HG03196 (cell line): ENCODE measurements at regions not wholly inside any gene's neighbourhood (a gene's known extent, or its start where the extent isn't known, plus 50 kb on each side); places are given as distances from the start of the nearest gene placed in this dataset.
"Not testable (repeated sequence)": the region's sequence is repeated elsewhere in the genome, so short reads cannot be mapped to it uniquely, and the experiment has no call there.

Experiments used
- ATAC-seq: cut with Tn5 transposase; IDR thresholded peaks from one replicate; pipeline ENCODE4 v1.9.1; 2021; ENCODE audit not compliant: unreplicated experiment

- not testable (repeated sequence) for ATAC-seq
These were observed 159.4 kb downstream of the SKIDA1 start for GRCh38 chr10:21366108-21366507.

DNA sequence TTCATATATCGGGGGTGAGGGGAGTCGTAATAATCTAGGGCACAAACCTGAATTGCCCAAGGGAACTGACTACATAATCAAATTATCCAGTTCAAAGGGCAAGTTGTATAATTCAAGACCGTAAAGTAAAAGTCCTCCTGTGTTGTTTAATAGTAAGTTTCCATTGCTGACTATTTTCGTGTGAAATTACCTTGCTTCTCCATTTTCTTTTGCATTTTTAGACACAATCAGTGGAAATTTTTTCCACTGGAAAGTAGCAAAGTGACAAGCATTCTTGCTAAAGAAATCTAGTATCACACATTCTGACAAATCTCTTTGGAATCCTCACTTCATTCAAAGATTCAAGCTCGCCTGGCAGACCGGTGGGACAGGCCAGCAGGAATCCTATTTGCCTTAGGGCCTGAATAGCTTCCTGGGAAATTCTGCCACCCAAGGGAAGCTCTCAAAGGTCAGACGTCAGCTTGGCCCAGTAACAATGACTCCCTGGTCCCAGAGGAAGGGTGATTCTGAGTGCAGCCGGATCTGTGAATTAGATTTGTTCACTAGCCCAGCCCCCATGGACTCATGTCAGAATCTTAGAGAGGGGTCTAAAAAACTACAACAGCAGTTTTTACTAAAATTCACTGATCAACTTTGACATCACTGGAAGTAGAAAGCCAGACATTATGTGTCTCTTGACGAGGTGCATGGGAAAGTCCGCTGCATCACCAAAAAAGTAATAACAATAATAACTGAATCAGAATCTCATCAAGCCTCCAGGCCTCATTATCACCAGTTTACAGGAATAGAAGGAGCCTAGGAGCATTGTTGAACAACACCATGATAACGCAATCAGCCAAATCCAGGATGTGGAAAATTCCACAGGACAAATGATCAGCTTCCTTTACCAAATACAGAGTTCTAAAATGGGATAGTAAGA lies 161.0 kb downstream of the SKIDA1 start:
- ATAC-seq: no peak

- ATAC-seq: no peak
These were observed 161.8 kb downstream of the SKIDA1 start for GRCh38 chr10:21363731-21364104.

DNA sequence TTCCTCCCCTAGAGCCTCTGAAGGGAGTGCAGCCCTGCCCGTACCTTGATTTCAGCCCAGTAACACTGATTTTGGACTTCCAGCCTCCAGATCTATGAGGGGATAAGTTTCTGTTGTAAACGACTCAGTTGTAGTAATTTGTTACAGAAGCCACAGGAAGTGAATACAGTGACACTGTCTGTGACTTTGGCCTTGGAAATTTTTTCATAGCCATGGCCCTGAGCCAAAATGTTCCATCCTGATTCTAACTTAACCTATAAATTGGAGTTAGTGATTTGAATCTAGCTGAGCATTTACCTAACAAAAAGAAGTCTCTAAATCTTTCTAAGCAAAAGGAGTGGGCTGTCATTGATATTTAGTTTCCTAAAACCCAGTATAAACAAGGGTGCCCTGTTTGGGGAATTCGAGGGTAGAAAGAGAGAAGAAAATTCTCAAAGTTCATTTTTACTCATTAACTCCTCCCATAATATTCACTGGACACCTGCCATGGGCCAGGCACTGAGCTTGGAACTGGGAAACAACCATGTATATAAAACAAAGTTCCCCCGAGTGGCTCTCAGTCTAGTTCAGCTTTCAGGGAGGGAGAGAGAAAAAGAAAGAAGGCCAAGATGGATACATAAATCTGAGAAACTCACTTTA lies 162.3 kb downstream of the SKIDA1 start:
- ATAC-seq: no peak

DNA sequence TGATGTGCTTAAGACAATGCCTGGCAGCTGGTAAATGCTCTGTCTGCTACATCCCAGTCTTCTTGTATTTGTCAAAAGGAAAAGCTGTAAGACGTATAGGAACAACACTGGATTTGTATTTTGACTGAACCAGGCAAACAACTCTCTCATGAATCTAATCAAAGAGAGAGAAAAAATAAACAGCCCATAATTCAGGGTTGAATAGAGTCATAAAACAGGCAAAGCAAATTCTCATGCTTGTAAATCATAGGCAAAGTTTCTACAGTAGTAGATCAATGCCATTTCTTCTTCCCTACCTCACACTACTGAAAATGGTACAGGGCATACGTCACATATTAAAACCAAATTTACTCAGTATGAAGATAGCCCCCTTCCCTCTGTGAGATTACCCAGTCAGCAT lies 166.3 kb downstream of the SKIDA1 start:
- ATAC-seq: no peak

DNA sequence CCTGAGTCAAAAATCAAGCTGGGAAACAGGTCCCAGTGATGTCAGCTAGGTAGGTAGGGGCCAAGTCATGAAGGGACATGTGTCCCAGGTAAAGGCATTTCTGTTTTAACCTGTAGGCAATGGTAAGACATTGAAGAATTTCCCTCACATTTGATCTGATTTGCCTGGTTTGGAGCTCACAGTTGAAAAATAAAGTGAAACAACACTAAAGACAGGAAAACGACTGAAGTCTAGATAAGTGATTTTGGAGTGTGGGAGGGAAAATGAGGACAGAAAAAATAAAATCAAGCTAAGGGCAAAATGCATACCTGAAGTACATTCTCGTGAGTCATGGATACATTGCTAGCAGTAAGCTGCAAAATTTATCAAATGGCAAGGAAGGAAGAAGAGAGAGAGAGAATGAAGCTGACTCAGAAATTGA lies 169.9 kb downstream of the SKIDA1 start:
- no peak for ATAC-seq

- ATAC-seq: no peak
These were observed 172.6 kb downstream of the SKIDA1 start for GRCh38 chr10:21352886-21353285.

- not testable (repeated sequence) for ATAC-seq
These were observed 173.9 kb downstream of the SKIDA1 start for GRCh38 chr10:21351594-21351993.

DNA sequence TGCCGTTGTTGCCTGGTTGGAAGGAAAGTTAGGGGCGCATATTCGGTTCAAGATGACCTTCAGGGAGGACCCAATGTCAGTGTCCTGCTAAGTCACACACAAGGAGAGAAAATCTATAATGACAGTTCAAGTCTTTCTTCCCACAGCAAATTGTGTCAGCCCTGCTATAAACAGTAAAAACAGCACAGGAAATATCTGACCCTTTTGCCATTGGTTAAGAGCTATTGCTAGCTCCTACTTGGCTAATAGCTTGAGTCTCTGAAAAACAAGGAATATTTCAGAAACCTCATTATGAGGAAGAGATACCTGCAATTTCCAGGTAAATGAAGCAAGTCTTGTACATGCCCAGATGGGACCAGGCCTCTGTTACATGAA lies 175.6 kb downstream of the SKIDA1 start:
- no peak for ATAC-seq

DNA sequence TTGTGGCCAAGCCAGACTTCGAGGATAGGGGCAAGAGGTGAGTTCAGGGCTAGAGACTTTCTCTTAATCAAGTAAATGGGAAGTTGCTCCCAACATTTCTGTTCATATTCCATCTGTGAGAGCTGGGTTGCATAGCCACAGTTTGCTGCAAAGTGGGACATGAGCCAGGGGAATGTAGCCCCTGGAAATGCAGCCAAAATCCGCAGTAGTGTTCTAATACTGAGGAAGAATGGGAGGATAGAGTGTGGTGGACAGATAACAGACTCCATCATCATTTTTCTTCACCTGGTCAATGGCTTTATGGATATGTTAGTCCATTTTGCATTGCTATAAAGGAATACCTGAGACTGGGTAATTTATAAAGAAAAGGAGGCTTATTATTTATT lies 177.7 kb downstream of the SKIDA1 start:
- ATAC-seq: no peak

GRCh38 chr10:21347043-21347784 lies 178.3 kb downstream of the SKIDA1 start:
- no peak for ATAC-seq

DNA sequence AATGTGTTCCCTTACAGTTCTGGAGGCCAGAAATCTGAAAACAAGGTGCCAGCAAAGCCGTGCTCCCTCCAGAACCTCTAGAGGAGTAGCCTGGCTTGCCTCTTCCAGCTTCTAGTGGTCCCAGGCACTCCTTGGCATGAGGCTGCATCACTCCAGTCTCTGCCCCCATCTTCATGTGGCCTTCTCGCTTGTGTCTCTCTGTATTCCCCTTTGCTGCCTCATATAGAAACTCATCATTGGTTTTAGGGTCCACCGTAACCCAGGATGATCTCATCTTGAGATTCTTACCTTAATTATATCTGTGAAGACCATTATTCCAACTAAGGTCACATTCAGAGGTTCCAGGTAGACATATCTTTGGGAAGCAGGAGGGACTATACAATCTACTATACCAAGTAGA lies 182.4 kb downstream of the SKIDA1 start:
- ATAC-seq: no peak

GRCh38 chr10:21342499-21342898 lies 183.0 kb downstream of the SKIDA1 start:
- ATAC-seq: not testable (repeated sequence)

GRCh38 chr10:21340331-21340730 lies 185.2 kb downstream of the SKIDA1 start:
- no peak for ATAC-seq

DNA sequence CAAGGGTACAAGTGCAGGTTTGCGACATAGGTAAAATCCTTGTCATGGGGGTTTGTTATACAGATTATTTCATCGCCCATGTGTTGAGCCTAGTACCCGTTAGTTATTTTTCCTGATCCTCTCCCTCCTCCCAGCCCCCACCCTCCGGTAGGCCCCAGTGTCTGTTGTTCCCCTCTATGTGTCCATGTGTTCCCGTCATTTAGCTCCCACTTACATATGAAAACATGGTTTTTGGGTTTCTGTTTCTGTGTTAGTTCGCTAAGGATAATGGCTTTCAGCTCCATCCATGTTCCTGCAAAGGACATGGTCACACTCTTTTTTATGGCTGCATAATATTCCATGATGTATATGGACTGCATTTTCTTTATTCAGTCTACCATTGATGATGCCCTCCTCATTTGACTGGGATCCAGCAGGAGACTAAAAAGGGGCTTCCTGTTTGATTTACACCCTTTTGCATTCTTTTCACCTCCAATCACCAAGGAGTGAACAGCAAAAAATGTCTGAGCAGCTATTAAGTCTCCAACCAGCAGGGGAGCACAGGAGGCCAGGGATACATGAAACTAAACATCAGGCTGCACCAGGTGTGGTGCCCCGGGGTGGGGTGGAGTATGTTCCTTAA lies 188.2 kb downstream of the SKIDA1 start:
- ATAC-seq: no peak

DNA sequence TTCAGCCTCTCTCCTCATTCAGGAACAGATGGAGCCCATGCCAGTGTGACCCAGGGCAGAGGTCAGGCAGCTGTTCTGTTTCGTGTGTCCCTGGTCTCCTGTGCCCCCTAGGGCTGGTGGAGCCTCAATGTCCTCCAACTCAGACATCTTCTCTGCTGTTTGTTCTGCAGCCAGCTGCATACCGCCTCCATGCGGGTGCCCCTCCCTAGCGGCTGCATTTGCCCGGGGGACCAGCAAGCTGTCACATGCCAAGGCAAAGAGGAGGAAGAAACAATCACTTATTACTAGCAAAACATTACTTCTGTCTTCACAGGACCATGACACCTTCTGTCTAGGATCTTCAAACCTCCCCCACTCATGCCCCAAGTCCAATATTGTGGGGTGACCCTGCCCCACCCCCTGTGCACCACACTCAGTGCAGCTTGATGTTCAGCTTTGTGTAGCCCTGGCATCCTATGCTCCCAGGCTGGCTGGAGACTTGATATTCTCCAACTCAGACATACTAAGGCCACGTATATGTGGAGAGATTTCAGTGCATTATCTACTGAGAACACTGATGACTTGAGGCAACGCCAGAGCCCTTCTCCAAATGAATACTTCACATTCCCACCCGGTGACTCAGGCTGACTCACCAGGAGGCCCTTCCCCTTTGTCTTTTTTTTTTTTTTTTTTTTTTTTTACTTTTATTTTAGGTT lies 188.9 kb downstream of the SKIDA1 start:
- ATAC-seq: no peak

- ATAC-seq: no peak
These were observed 190.4 kb downstream of the SKIDA1 start for GRCh38 chr10:21334891-21335696.

DNA sequence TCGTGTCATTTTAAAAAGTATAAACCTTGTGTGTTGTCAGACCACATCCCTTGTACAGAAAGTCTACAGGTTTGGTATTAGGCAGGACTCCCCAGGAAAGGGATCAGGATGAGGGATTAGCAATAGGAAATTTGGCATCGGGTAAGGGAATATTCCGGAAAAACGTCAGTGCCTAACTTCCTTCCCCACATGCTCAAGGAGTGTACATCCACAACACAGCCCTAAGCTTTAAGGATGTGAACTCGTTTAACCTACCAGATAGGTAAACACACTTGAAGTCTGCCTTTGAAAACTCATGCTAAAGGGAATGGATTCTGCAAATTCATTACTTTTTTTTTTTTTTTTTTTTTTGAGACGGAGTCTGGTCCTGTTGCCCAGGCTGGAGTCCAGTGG lies 194.9 kb downstream of the SKIDA1 start:
- ATAC-seq: no peak

DNA sequence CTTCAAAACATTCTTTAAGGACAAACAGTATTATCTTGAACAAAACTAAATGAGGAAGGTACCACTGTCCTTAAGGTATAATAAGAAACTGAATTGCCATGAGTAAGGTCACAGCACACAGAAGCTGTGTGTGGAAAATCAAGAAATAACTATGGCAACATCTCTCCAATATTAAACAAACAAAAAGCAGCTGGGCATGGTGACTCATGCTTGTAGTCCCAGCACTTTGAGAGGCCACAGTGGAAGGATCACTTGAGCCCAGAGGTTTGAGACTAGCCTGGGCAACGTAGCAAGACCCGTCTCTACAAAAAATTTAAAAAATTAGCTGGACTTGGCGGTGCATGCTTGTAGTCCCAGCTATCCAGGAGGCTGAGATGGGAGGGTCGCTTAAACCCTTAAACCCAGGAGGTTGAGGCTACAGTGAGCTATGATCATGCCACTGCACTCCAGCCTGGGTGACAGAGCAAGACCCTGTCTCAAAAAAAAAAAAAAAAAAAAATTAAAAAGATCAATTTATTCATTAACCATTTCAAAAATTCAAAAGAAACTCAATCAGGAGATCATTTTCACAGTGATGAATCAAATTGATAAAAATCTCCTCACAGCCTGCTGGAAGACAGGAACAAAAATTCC lies 195.4 kb downstream of the SKIDA1 start:
- no peak for ATAC-seq
